Mucosa of descending colon (tissue), 3 donors: ENCODE measurements at regions not wholly inside any gene's neighbourhood (a gene's known extent, or its start where the extent isn't known, plus 50 kb on each side); places are given as distances from the start of the nearest gene placed in this dataset.
A peak's percentile ranks its signal among the peaks of the same experiment; 100 is the strongest.

ENCODE experiments used
- ATAC-seq: fragments of 200-7000 bp; cut with Tn5 transposase; one replicate; pipeline ENCODE4 v1.9.1; 2020; ENCODE audit warnings: mild to moderate bottlenecking, moderate library complexity
- DNase-seq, 3 donors: peaks; one replicate each; pipeline ENCODE4 v3.0.0-alpha.2; 2020
- H3K36me3 ChIP-seq: fragments of 200-600 bp; one replicate; pipeline ENCODE4 v1.8.0; 2021; ENCODE audit warnings: low read depth, mild to moderate bottlenecking
- H3K4me1 ChIP-seq: fragments of 200-600 bp; one replicate; pipeline ENCODE4 v1.8.0; 2021; ENCODE audit warnings: low read depth, mild to moderate bottlenecking
- H3K4me3 ChIP-seq: fragments of 200-600 bp; one replicate; pipeline ENCODE4 v1.8.0; 2021; ENCODE audit warnings: mild to moderate bottlenecking
- H3K9me3 ChIP-seq: fragments of 200-600 bp; one replicate; pipeline ENCODE4 v1.8.0; 2021; ENCODE audit warnings: mild to moderate bottlenecking
- intact Hi-C, 2 donors: fragments of 100-400 bp; cut with DNase I in 1 of 2; cut with micrococcal nuclease in 1 of 2; formaldehyde crosslinking; loops; one replicate each; pipeline versions ENCODE4 v1.11.0 to v1.11.1; 2022; cut with DNase I, micrococcal nuclease
- TF ChIP-seq, protein P1 (sequence below): fragments of 200-600 bp; IDR thresholded peaks from one replicate; pipeline ENCODE4 v1.8.0; 2022; ENCODE audit warnings: antibody characterized with exemption, mild to moderate bottlenecking
- donor health status: DM: no; HTN: no; CAD: no; lungs with moderate emphysema.
- donor health status: DM: no; HTN: no; CAD: no.
- donor health status: DM: no; HTN: yes; CAD: no.

DNA sequence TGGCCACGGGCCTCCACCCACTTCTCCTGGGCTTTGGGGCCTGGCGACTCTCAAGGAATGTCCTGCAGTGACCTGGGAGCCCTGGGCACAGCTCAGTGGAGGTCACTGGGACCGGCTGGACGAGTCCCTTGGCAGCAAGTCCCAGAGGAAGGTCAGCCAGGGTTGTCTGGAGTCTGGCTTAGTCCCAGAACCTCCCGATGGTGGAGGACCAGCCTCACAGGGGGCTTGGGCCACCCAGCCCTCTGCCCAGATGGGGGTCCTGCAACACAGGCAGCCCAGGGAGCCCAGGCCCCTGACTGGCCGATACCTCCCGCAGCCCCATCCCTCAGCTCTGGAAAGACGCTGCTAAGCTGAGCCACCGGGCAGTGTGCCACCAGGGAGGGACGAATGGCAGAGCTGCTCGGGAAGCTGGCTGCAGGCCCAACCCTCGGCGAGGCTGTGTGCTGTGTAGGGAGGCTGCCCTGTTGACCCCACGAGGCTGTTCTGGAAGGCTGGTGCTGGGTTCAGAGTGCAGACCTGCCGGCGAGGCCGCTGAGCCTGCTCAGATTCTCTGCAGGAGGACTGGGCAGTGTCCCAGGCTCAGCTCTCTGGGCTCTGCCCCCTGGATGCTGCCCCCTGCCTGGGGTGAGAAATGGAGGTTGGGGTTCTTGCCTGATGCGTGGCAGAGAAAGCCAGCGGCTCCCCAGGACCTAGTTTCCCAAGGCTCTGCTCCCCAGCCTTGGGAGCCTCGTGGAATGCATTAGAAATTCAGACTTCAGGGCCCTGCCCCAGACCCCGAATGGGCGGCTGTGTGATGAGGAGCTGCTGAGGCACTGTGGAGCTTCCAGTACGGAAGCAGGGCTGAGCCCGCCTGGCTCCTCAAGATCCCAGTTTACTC lies 61.7 kb downstream of the ADRA2C start:
- Histone ChIP-seq H3K36me3 (no peaks in the 10 kb centered on the region), H3K4me3 (no peak overlapping the region), H3K4me1 (peaks cover 9% of the 10 kb centered on the region), H3K9me3 (no peaks in the 10 kb centered on the region)
- peak; percentile 83 for ATAC-seq
- TF ChIP-seq, protein P1, sequence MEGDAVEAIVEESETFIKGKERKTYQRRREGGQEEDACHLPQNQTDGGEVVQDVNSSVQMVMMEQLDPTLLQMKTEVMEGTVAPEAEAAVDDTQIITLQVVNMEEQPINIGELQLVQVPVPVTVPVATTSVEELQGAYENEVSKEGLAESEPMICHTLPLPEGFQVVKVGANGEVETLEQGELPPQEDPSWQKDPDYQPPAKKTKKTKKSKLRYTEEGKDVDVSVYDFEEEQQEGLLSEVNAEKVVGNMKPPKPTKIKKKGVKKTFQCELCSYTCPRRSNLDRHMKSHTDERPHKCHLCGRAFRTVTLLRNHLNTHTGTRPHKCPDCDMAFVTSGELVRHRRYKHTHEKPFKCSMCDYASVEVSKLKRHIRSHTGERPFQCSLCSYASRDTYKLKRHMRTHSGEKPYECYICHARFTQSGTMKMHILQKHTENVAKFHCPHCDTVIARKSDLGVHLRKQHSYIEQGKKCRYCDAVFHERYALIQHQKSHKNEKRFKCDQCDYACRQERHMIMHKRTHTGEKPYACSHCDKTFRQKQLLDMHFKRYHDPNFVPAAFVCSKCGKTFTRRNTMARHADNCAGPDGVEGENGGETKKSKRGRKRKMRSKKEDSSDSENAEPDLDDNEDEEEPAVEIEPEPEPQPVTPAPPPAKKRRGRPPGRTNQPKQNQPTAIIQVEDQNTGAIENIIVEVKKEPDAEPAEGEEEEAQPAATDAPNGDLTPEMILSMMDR, result no peak
- intact Hi-C loops, result no loop called here
- peak; percentile 81 to 89 (median 81) for DNase-seq

- intact Hi-C loops, result no loop called here
- peak in 1 of 3 donors; percentile 11 for DNase-seq
- TF ChIP-seq, protein P1, result no peak
- Histone ChIP-seq H3K36me3 (no peaks in the 10 kb centered on the region), H3K4me3 (no peak overlapping the region), H3K4me1 (peaks cover 9% of the 10 kb centered on the region), H3K9me3 (no peaks in the 10 kb centered on the region)
- no peak for ATAC-seq
Measured at GRCh38 chr4:3828546-3828945, 62.4 kb downstream of the ADRA2C start.

GRCh38 chr4:3829211-3829955 lies 63.2 kb downstream of the ADRA2C start:
- intact Hi-C loops, result no loop called here
- H3K4me1 ChIP-seq, result peaks cover 9% of the 10 kb centered on the region
- DNase-seq, result peak in 1 of 3 donors; percentile 37
- no peaks in the 10 kb centered on the region for H3K36me3 ChIP-seq
- TF ChIP-seq, protein P1, result no peak
- H3K9me3 ChIP-seq, result no peaks in the 10 kb centered on the region
- no peak overlapping the region for H3K4me3 ChIP-seq
- ATAC-seq, result no peak

DNA sequence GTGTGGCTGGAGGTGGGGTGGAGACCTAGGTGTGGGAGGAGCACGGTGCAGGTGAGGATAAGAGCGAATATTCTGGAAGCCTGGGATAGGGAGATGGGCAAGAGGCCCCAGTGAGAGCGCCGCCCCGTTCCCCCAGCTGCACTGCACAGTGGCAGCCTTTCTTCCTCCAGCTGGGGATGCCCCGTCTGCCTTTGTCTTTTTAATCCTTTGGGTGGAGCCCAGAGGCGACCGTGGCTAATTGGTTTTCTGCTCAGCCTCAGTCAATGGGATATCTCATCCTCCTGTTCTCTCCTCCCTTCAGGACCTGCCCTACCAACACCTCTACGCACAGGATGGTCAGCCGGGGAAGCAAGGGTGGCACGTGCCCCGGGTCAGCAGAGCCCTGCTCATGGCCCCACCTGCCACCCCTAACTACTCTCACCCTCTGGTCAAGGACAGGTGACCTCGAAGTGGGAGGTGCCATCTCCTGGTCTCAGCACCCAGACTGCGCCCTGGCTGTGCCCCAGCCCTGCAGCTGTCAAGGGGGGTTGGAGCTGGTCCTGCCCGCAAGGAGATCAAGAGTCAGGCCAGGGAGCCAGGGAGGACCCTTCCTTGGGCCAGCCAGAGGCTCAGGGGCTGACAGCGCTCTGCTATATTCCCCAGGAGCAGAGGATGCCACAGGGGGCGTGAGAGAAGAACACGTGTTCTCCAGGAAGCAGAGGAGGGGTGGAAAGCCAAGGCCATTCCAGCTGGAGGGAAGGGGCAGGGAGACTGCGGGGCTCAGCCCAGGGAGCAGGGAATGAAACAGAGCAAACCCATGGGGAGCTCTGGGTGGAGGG lies 64.0 kb downstream of the ADRA2C start:
- Histone ChIP-seq H3K36me3 (no peaks in the 10 kb centered on the region), H3K4me1 (peaks cover 9% of the 10 kb centered on the region), H3K4me3 (no peak overlapping the region), H3K9me3 (no peaks in the 10 kb centered on the region)
- DNase-seq, result peak in 1 of 3 donors; percentile 22
- ATAC-seq, result no peak
- TF ChIP-seq, protein P1, result no peak
- intact Hi-C loops, result no loop called here

- ATAC-seq, result no peak
- peaks cover 9% of the 10 kb centered on the region for H3K4me1 ChIP-seq
- TF ChIP-seq, protein P1, result no peak
Measured at GRCh38 chr4:3830774-3831528, 64.8 kb downstream of the ADRA2C start.

More at GRCh38 chr4:3830774-3831528, 64.8 kb downstream of the ADRA2C start:
- peak in 1 of 3 donors; percentile 38 for DNase-seq
- Histone ChIP-seq H3K36me3 (no peaks in the 10 kb centered on the region), H3K4me3 (no peak overlapping the region), H3K9me3 (no peaks in the 10 kb centered on the region)
- intact Hi-C loops, result no loop called here
